IMR-90 (cell line): ENCODE measurements at regions not wholly inside any gene's neighbourhood (a gene's known extent, or its start where the extent isn't known, plus 50 kb on each side); places are given as distances from the start of the nearest gene placed in this dataset.

ENCODE experiments used
- ATAC-seq: fragments of 200-7000 bp; cut with Tn5 transposase; 2 replicates; pipeline ENCODE4 v1.9.1; 2020; ENCODE audit warnings: low read depth, mild to moderate bottlenecking, moderate library complexity
- BruUV-seq: library from RNA; stranded (reverse); fragments of 400-500 nt; replicated peaks from 2 replicates; lab custom pipeline; 2021; lab: Mats Ljungman, UMichigan
- CTCF ChIA-PET: fragments of 300-600 bp; formaldehyde crosslinking; extraction: SDS; loops from one replicate; lab custom pipeline; 2021; ENCODE audit warnings: antibody characterized with exemption; lab: Yijun Ruan, JAX
- POLR2A ChIA-PET: fragments of 300-600 bp; sonication (Branson Sonifier 250); formaldehyde crosslinking; loops from one replicate; lab custom pipeline; 2022; ENCODE audit warnings: antibody characterized with exemption; ENCODE audit not compliant: unreplicated experiment; lab: Charles Lee
- DNase-seq: peaks from one replicate; pipeline ENCODE4 v3.0.0; 2013
- H2AFZ ChIP-seq: replicated peaks from 2 replicates; pipeline ENCODE3; 2013; ENCODE audit warnings: low read length, mild to moderate bottlenecking; ENCODE audit not compliant: poor library complexity
- H2AK5ac ChIP-seq: 2 replicates; pipeline ENCODE4 v1.6.1; 2013; ENCODE audit warnings: low read depth, low read length, inconsistent platforms
- H2AK9ac ChIP-seq: replicated peaks from 2 replicates; pipeline ENCODE3; 2013; ENCODE audit warnings: mild to moderate bottlenecking, low read depth, low read length, moderate library complexity; ENCODE audit not compliant: poor library complexity
- H2BK120ac ChIP-seq: 2 replicates; pipeline ENCODE4 v1.6.1; 2013; ENCODE audit warnings: low read depth, low read length, inconsistent platforms
- H2BK15ac ChIP-seq: 3 replicates; pipeline ENCODE4 v1.6.1; 2013; ENCODE audit warnings: low read depth, low read length, inconsistent platforms
- H2BK20ac ChIP-seq: 2 replicates; pipeline ENCODE4 v1.6.1; 2013; ENCODE audit warnings: low read depth, mild to moderate bottlenecking, inconsistent platforms, low read length, moderate library complexity
- H2BK5ac ChIP-seq: 2 replicates; pipeline ENCODE4 v1.6.1; 2013; ENCODE audit warnings: mild to moderate bottlenecking, low read depth, low read length, inconsistent platforms; ENCODE audit not compliant: poor library complexity, severe bottlenecking
- H3K14ac ChIP-seq: replicated peaks from 2 replicates; pipeline ENCODE4 v1.6.1; 2013; ENCODE audit warnings: low read depth, low read length, inconsistent platforms
- H3K18ac ChIP-seq: 2 replicates; pipeline ENCODE4 v1.6.1; 2013; ENCODE audit warnings: low read depth, low read length, control low read depth
- H3K23ac ChIP-seq: 2 replicates; pipeline ENCODE4 v1.6.1; 2013; ENCODE audit warnings: low read depth, low read length, inconsistent platforms
- H3K27ac ChIP-seq: 2 replicates; pipeline ENCODE4 v1.5.1; 2013; ENCODE audit warnings: mild to moderate bottlenecking, control low read depth, low read length; ENCODE audit not compliant: insufficient read depth
- H3K27me3 ChIP-seq: 2 replicates; pipeline ENCODE4 v1.6.1; 2013; ENCODE audit warnings: low read length; ENCODE audit not compliant: control insufficient read depth, insufficient read depth
- H3K36me3 ChIP-seq: 2 replicates; pipeline ENCODE4 v1.6.1; 2013; ENCODE audit warnings: low read length, mixed read lengths; ENCODE audit not compliant: control insufficient read depth, insufficient read depth
- H3K4ac ChIP-seq: 2 replicates; pipeline ENCODE4 v1.6.1; 2013; ENCODE audit warnings: low read depth, low read length, inconsistent platforms
- H3K4me1 ChIP-seq: 2 replicates; pipeline ENCODE4 v1.6.1; 2013; ENCODE audit warnings: low read length, mixed read lengths; ENCODE audit not compliant: control insufficient read depth, insufficient read depth
- H3K4me2 ChIP-seq: 2 replicates; pipeline ENCODE4 v1.6.1; 2013; ENCODE audit warnings: low read depth, mild to moderate bottlenecking, control low read depth, low read length, moderate library complexity
- H3K4me3 ChIP-seq: 2 replicates; pipeline ENCODE4 v1.5.1; 2013; ENCODE audit warnings: low read depth, mild to moderate bottlenecking, control low read depth, low read length, moderate library complexity; ENCODE audit not compliant: insufficient read depth
- H3K56ac ChIP-seq: 2 replicates; pipeline ENCODE4 v1.6.1; 2013; ENCODE audit warnings: low read length, inconsistent platforms; ENCODE audit not compliant: insufficient read depth; ENCODE audit errors: extremely low read depth
- H3K79me1 ChIP-seq, 2 experiments: 2 replicates each; pipeline ENCODE4 v1.6.1; 2013; ENCODE audit warnings: low read length in 2 of 2, inconsistent platforms in 1 of 2, low read depth in 1 of 2
- H3K9ac ChIP-seq: 2 replicates; pipeline ENCODE4 v1.6.1; 2013; ENCODE audit warnings: low read depth, low read length, control low read depth
- H3K9me1 ChIP-seq: 2 replicates; pipeline ENCODE4 v1.6.1; 2013; ENCODE audit warnings: low read length, inconsistent platforms; ENCODE audit not compliant: insufficient read depth
- H3K9me3 ChIP-seq: 2 replicates; pipeline ENCODE4 v1.6.1; 2013; ENCODE audit warnings: low read length; ENCODE audit not compliant: control insufficient read depth, insufficient read depth
- H4K20me1 ChIP-seq: 2 replicates; pipeline ENCODE4 v1.6.1; 2013; ENCODE audit warnings: low read length, inconsistent platforms; ENCODE audit not compliant: insufficient read depth
- H4K5ac ChIP-seq: 2 replicates; pipeline ENCODE4 v1.6.1; 2013; ENCODE audit warnings: mild to moderate bottlenecking, low read depth, low read length, control low read depth
- H4K8ac ChIP-seq, 2 experiments: 2 replicates each; pipeline ENCODE4 v1.6.1; 2013; ENCODE audit warnings: low read depth in 2 of 2, low read length in 2 of 2, control low read depth in 1 of 2, inconsistent platforms in 1 of 2
- H4K91ac ChIP-seq: 2 replicates; pipeline ENCODE4 v1.6.1; 2013; ENCODE audit warnings: low read depth, low read length, inconsistent platforms; ENCODE audit not compliant: insufficient read depth
- BHLHE40 ChIP-seq: fragments of 150-350 bp; IDR thresholded peaks from 2 replicates; pipeline ENCODE4 v1.6.1; 2016; ENCODE audit warnings: mild to moderate bottlenecking, low read depth, low read length
- CEBPB ChIP-seq: IDR thresholded peaks from 2 replicates; pipeline ENCODE4 v1.6.1; 2012; ENCODE audit warnings: low read depth, low read length, improper control_type of control experiment
- CHD1 ChIP-seq: IDR thresholded peaks from 2 replicates; pipeline ENCODE4 v1.6.1; 2012; ENCODE audit warnings: low read depth, low read length, improper control_type of control experiment
- CTCF ChIP-seq: conservative IDR thresholded peaks from 2 replicates; pipeline ENCODE4 v1.5.1; 2012; ENCODE audit warnings: mild to moderate bottlenecking, low read depth, low read length, improper control_type of control experiment
- ELK1 ChIP-seq: fragments of 150-350 bp; IDR thresholded peaks from 2 replicates; pipeline ENCODE4 v1.6.1; 2016; ENCODE audit warnings: low read depth, mild to moderate bottlenecking, low read length, moderate library complexity, borderline replicate concordance
- FOS ChIP-seq: fragments of 150-350 bp; IDR thresholded peaks from 2 replicates; pipeline ENCODE4 v1.6.1; 2016; ENCODE audit warnings: low read depth, low read length
- MAFK ChIP-seq: IDR thresholded peaks from 2 replicates; pipeline ENCODE4 v1.6.1; 2012; ENCODE audit warnings: low read depth, low read length, improper control_type of control experiment
- MAZ ChIP-seq: IDR thresholded peaks from 2 replicates; pipeline ENCODE4 v1.6.1; 2012; ENCODE audit warnings: low read depth, mild to moderate bottlenecking, low read length, improper control_type of control experiment, moderate library complexity, borderline replicate concordance
- MXI1 ChIP-seq: IDR thresholded peaks from 2 replicates; pipeline ENCODE4 v1.6.1; 2012; ENCODE audit warnings: low read depth, mild to moderate bottlenecking, low read length, moderate library complexity, borderline replicate concordance
- POLR2A ChIP-seq: IDR thresholded peaks from 2 replicates; pipeline ENCODE4 v1.6.1; 2012; ENCODE audit warnings: mild to moderate bottlenecking, low read depth, low read length
- RAD21 ChIP-seq: IDR thresholded peaks from 2 replicates; pipeline ENCODE4 v1.6.1; 2012; ENCODE audit warnings: low read length, improper control_type of control experiment
- RCOR1 ChIP-seq: IDR thresholded peaks from 2 replicates; pipeline ENCODE4 v1.6.1; 2012; ENCODE audit warnings: mild to moderate bottlenecking, low read length, improper control_type of control experiment; ENCODE audit not compliant: insufficient replicate concordance
- RFX5 ChIP-seq: IDR thresholded peaks from 2 replicates; pipeline ENCODE4 v1.8.0; 2012; ENCODE audit warnings: low read depth, mild to moderate bottlenecking, low read length, moderate library complexity
- SMC3 ChIP-seq: fragments of 150-350 bp; IDR thresholded peaks from 2 replicates; pipeline ENCODE4 v1.6.1; 2016; ENCODE audit warnings: low read depth, mild to moderate bottlenecking, antibody characterized with exemption, low read length, moderate library complexity
- USF2 ChIP-seq: fragments of 150-350 bp; IDR thresholded peaks from 2 replicates; pipeline ENCODE4 v1.6.1; 2017; ENCODE audit warnings: mild to moderate bottlenecking, antibody characterized with exemption, low read length, low read depth
- WGBS, 2 experiments: methylation state at CpG; one replicate each; pipeline versions ENCODE4 v1.1.5 to v1.1.7; 2013; ENCODE audit warnings: missing lambda C conversion rate in 2 of 2; ENCODE audit not compliant: insufficient read length in 1 of 2; ENCODE audit errors: extremely low coverage in 2 of 2; 5-methylcytosine and 5-hydroxymethylcytosine counted together
- dilution Hi-C: fragments of 300-500 bp; cut with HindIII; formaldehyde crosslinking; loops from one replicate; pipeline ENCODE4 v1.14.3; 2018; ENCODE audit warnings: low sequenced_read_pairs; ENCODE audit not compliant: unreplicated experiment
- in situ Hi-C: fragments of 300-500 bp; cut with MboI; formaldehyde crosslinking; loops from 3 replicates; pipeline ENCODE4 v1.14.3; 2019; ENCODE audit warnings: low sequenced_read_pairs, inconsistent platforms, mixed read lengths
- intact Hi-C: fragments of 100-400 bp; cut with micrococcal nuclease; formaldehyde crosslinking; loops from 2 replicates; pipeline ENCODE4 v1.10.0; 2022

GRCh38 chr14:95409477-95410272 lies 90.0 kb upstream of the CLMN start:
- ATAC-seq (no peak), DNase-seq (no peak)
- intact Hi-C loops (no loop called here), in situ Hi-C loops (no loop called here), dilution Hi-C loops (no loop called here)
- BruUV-seq, result no TSS peak
- Histone ChIP-seq H3K9ac (no peak overlapping the region), H4K20me1 (no peaks in the 10 kb centered on the region), H3K36me3 (no peaks in the 10 kb centered on the region), H3K27ac (no peak overlapping the region), H3K27me3 (peaks cover 2% of the 10 kb centered on the region; the same call in 1 of the 2 replicates), H3K56ac (no peak overlapping the region), H2AK9ac (no peak overlapping the region), H3K23ac (no peak overlapping the region), H2AFZ (no peak overlapping the region), H3K9me1 (no peaks in the 10 kb centered on the region), H2BK120ac (no peak overlapping the region), H3K79me1 (no peaks in the 10 kb centered on the region), H3K4ac (no peak overlapping the region), H3K4me3 (no peak overlapping the region), H3K9me3 (no peaks in the 10 kb centered on the region), H3K18ac (no peak overlapping the region), H2BK15ac (no peak overlapping the region), H4K5ac (no peak overlapping the region), H4K8ac (no peak overlapping the region), H4K91ac (no peak overlapping the region), H2BK20ac (no peak overlapping the region), H3K4me1 (no peaks in the 10 kb centered on the region; the same call in 1 of the 2 replicates), H3K4me2 (no peak overlapping the region), H2AK5ac (no peak overlapping the region), H2BK5ac (no peak overlapping the region), H3K14ac (no peak overlapping the region)
- ChIA-PET CTCF (interaction anchor here (0.6 kb wide), 1 partner anchor 17 kb away, joined by 3 read pairs; no protein-coding TSS in a partner anchor), POLR2A (no interaction called here)
- WGBS, 2 experiments, result 63% methylated on average over 3 of the region's 12 CpGs; no CpG with 5 or more reads in 1 of the 2 experiments
- TF ChIP-seq RCOR1 (no peak), SMC3 (no peak), RFX5 (no peak), CTCF (no peak), USF2 (no peak), FOS (no peak), CEBPB (no peak), MAZ (no peak), BHLHE40 (no peak), MAFK (no peak), MXI1 (no peak), RAD21 (no peak), CHD1 (no peak), ELK1 (no peak), POLR2A (no peak)
